Type B pancreatic cell (in vitro differentiated cells): ENCODE measurements at regions not wholly inside any gene's neighbourhood (a gene's known extent, or its start where the extent isn't known, plus 50 kb on each side); places are given as distances from the start of the nearest gene placed in this dataset.

ENCODE experiments used
- DNase-seq: peaks from one replicate; pipeline ENCODE4 v3.0.0; 2021; ENCODE audit warnings: mixed read lengths; ENCODE audit not compliant: unreplicated experiment; ENCODE audit errors: extremely low spot score
- H3K27ac Mint-ChIP-seq: 2 replicates; pipeline ENCODE4 v1.8.0; 2021; ENCODE audit warnings: mild to moderate bottlenecking, mixed read lengths
- H3K27me3 Mint-ChIP-seq: 2 replicates; pipeline ENCODE4 v1.8.0; 2021; ENCODE audit warnings: mixed read lengths
- H3K36me3 Mint-ChIP-seq: 2 replicates; pipeline ENCODE4 v1.8.0; 2021; ENCODE audit warnings: mixed read lengths
- H3K4me1 Mint-ChIP-seq: one replicate; pipeline ENCODE4 v1.8.0; 2021; ENCODE audit warnings: mixed read lengths; ENCODE audit not compliant: unreplicated experiment
- H3K4me3 Mint-ChIP-seq: 2 replicates; pipeline ENCODE4 v1.8.0; 2021; ENCODE audit warnings: mild to moderate bottlenecking, mixed read lengths
- H3K9me3 Mint-ChIP-seq: 2 replicates; pipeline ENCODE4 v1.8.0; 2021; ENCODE audit warnings: mixed read lengths
- TF ChIP-seq, protein P1 (sequence below): fragments of 200-600 bp; sonication (generic); conservative IDR thresholded peaks from 2 replicates; pipeline ENCODE4 v1.5.0; 2021; ENCODE audit warnings: antibody characterized with exemption, mild to moderate bottlenecking

DNA sequence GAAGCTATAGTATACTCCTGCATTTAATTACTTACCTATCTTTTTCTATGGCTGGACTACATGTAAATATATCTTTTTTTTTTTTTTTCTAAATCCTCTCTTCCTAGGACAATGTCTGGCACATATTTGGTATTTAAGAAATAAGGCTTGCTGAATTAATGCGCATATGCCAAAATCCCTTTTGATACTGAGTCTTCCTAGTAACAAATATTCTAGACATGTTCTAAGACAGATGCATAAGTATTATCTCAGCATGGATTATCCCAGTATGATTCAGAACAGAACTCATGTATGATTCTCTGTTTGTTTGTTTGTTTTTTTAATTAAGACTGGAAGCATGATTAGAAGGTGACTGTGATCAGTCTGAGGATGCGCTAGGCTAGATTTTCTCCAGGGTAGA is 249.8 kb upstream of the ZNF717 start:
- peaks cover 6% of the 10 kb centered on the region for H3K9me3 Mint-ChIP-seq

DNA sequence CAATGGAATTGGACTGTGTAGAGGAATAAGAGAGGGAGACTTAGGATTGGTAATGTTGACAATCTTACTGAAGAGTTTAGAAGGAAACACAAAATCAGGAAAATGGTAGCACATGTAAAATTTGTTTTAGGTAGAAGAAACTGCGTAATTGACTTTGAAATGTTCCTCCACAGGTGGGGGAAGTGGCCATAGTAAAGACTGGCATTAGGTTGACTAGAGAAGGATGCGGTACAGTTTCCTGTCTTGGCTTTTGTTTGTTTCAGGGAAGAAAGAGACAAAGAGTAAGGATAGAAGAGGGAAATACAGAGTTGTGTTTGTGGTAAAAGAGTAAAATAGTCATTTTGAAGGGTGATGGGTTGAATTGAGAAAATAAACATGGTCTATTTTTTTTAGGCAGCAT is 253.6 kb upstream of the ZNF717 start:
- DNase-seq, result no peak
- TF ChIP-seq, protein P1, sequence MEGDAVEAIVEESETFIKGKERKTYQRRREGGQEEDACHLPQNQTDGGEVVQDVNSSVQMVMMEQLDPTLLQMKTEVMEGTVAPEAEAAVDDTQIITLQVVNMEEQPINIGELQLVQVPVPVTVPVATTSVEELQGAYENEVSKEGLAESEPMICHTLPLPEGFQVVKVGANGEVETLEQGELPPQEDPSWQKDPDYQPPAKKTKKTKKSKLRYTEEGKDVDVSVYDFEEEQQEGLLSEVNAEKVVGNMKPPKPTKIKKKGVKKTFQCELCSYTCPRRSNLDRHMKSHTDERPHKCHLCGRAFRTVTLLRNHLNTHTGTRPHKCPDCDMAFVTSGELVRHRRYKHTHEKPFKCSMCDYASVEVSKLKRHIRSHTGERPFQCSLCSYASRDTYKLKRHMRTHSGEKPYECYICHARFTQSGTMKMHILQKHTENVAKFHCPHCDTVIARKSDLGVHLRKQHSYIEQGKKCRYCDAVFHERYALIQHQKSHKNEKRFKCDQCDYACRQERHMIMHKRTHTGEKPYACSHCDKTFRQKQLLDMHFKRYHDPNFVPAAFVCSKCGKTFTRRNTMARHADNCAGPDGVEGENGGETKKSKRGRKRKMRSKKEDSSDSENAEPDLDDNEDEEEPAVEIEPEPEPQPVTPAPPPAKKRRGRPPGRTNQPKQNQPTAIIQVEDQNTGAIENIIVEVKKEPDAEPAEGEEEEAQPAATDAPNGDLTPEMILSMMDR, result no peak
- Mint-ChIP-seq H3K36me3 (no peaks in the 10 kb centered on the region), H3K27me3 (no peaks in the 10 kb centered on the region), H3K4me3 (no peak overlapping the region), H3K4me1 (no peaks in the 10 kb centered on the region), H3K9me3 (peaks cover 6% of the 10 kb centered on the region), H3K27ac (no peak overlapping the region)

More for the DNA sequence above, 249.8 kb upstream of the ZNF717 start:
- Mint-ChIP-seq H3K36me3 (no peaks in the 10 kb centered on the region), H3K4me3 (no peak overlapping the region), H3K27me3 (no peaks in the 10 kb centered on the region), H3K27ac (no peak overlapping the region), H3K4me1 (no peaks in the 10 kb centered on the region)
- no peak for DNase-seq
- TF ChIP-seq, protein P1, result no peak

DNA sequence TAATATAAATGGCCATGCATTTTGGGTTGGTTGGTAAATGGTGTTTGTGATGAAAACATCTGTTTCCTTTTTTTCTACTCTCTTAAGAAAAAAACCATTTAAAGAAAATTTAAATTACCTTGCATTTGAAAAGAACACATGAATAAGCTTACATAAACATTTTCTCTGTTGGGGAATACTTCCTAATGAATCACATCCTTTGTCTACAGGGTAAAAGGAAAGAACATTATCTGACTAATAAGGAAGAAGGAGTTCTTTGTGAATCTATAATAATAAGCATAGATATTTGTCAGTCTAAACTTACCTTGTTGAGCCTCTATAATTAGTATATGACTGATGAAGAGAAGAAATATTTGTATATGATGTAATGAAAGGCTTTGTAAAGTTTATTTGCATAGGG is 254.1 kb upstream of the ZNF717 start:
- Mint-ChIP-seq H3K4me3 (no peak overlapping the region), H3K36me3 (no peaks in the 10 kb centered on the region), H3K27ac (no peak overlapping the region)

DNA sequence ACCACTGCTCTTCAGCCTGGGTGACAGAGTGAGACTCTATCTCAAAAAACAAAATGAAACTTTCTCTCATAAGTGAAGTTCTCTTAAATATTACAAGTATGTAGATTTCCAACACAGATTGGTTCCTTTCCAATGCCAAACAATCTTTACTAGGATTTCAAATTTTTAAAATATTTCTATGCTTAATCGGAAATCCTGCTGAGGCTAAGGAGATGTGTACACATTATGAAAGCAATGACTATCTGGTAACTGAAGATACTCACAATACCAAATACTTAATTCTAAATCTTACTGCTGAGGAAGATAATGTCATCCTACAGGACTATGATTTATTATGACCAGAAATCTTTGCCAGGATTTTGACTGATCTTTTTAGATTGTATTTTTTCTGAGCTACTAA is 255.6 kb upstream of the ZNF717 start:
- TF ChIP-seq, protein P1, result no peak

More for the DNA sequence above, 254.1 kb upstream of the ZNF717 start:
- TF ChIP-seq, protein P1, result no peak
- H3K27me3 Mint-ChIP-seq, result no peaks in the 10 kb centered on the region
- H3K9me3 Mint-ChIP-seq, result peaks cover 3% of the 10 kb centered on the region
- no peak for DNase-seq
- no peaks in the 10 kb centered on the region for H3K4me1 Mint-ChIP-seq

DNA sequence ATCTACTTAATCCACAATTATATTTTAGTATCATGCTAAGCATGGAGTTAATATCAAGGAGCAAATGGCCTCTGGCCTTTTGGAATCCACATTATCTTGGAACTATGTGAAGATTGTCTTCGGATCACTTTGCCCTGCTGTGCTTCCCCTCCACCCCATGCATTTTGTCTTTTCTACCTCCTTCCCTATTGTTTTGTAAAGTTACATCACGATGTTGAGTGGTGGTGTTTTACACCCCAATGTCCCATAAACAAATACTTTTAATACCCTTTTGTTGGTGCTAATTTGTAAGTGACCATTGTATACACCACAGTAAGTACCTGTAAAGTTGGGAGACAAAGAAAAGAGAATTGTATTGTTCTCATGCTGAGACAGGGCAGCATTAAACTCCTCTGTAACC is 258.4 kb upstream of the ZNF717 start:
- Mint-ChIP-seq H3K27ac (no peak overlapping the region), H3K4me3 (no peak overlapping the region), H3K36me3 (no peaks in the 10 kb centered on the region), H3K9me3 (no peaks in the 10 kb centered on the region), H3K4me1 (peaks cover 6% of the 10 kb centered on the region), H3K27me3 (peaks cover 3% of the 10 kb centered on the region)
- no peak for DNase-seq
- TF ChIP-seq, protein P1, result no peak

More for the DNA sequence above, 255.6 kb upstream of the ZNF717 start:
- H3K4me1 Mint-ChIP-seq, result peaks cover 6% of the 10 kb centered on the region
- DNase-seq, result no peak
- no peak overlapping the region for H3K4me3 Mint-ChIP-seq
- H3K27ac Mint-ChIP-seq, result no peak overlapping the region
- H3K9me3 Mint-ChIP-seq, result no peaks in the 10 kb centered on the region
- H3K36me3 Mint-ChIP-seq, result no peaks in the 10 kb centered on the region
- H3K27me3 Mint-ChIP-seq, result peaks cover 3% of the 10 kb centered on the region
